ENCODE measurements at regions not wholly inside any gene's neighbourhood (a gene's known extent, or its start where the extent isn't known, plus 50 kb on each side); places are given as distances from the start of the nearest gene placed in this dataset.

GRCh38 chr10:81135851-81136250, 598.1 kb downstream of the SH2D4B start:
- ATAC-seq (no peak), DNase-seq (no peak)
- in situ Hi-C loops (cut with MboI; ENCODE audit: low sequenced_read_pairs in 4 of 4) (no loop called here), intact Hi-C loops (cut with DNase I; ENCODE audit: low total_unique reads) (no loop called here)
- Histone ChIP-seq H3K27me3 (no peaks in the 10 kb centered on the region), H3K27ac (no peak overlapping the region), H3K4me3 (no peak overlapping the region), H3K4me1 (no peaks in the 10 kb centered on the region), H3K36me3 (no peaks in the 10 kb centered on the region), H3K9me3 (no peaks in the 10 kb centered on the region)
- no peak for TF ChIP-seq CTCF (IDR thresholded peaks at IDR 0.05 in 4 of 5, conservative IDR thresholded peaks at IDR 0.05 in 1 of 5)
- TF ChIP-seq POLR2A (IDR thresholded peaks at IDR 0.05) = no peak

- H3K9me3 ChIP-seq = no peaks in the 10 kb centered on the region
- no peaks in the 10 kb centered on the region for H3K36me3 ChIP-seq
- no peaks in the 10 kb centered on the region for H3K27me3 ChIP-seq
- in situ Hi-C loops (cut with MboI; ENCODE audit: low sequenced_read_pairs in 4 of 4) = no loop called here
- no peaks in the 10 kb centered on the region for H3K4me1 ChIP-seq
- no peak for ATAC-seq
- H3K4me3 ChIP-seq = no peak overlapping the region
- intact Hi-C loops (cut with DNase I; ENCODE audit: low total_unique reads) = no loop called here
- H3K27ac ChIP-seq = no peak overlapping the region
- DNase-seq = no peak
- TF ChIP-seq CTCF (IDR thresholded peaks at IDR 0.05 in 4 of 5, conservative IDR thresholded peaks at IDR 0.05 in 1 of 5) (no peak), POLR2A (IDR thresholded peaks at IDR 0.05) (no peak)
These were observed 598.6 kb downstream of the SH2D4B start for GRCh38 chr10:81136261-81136660.

GRCh38 chr10:81145975-81146374, 608.3 kb downstream of the SH2D4B start:
- TF ChIP-seq CTCF (IDR thresholded peaks at IDR 0.05 in 4 of 5, conservative IDR thresholded peaks at IDR 0.05 in 1 of 5) (no peak), POLR2A (IDR thresholded peaks at IDR 0.05) (no peak)
- no peak for ATAC-seq
- no peaks in the 10 kb centered on the region for H3K27me3 ChIP-seq
- no peak overlapping the region for H3K27ac ChIP-seq
- no peaks in the 10 kb centered on the region for H3K36me3 ChIP-seq
- no peaks in the 10 kb centered on the region for H3K9me3 ChIP-seq
- no peak for DNase-seq
- intact Hi-C loops (cut with DNase I; ENCODE audit: low total_unique reads) = no loop called here
- H3K4me3 ChIP-seq = no peak overlapping the region
- H3K4me1 ChIP-seq = no peaks in the 10 kb centered on the region
- in situ Hi-C loops (cut with MboI; ENCODE audit: low sequenced_read_pairs in 4 of 4) = no loop called here

GRCh38 chr10:81146436-81146835, 608.7 kb downstream of the SH2D4B start:
- DNase-seq (no peak), ATAC-seq (no peak)
- H3K9me3 ChIP-seq = no peaks in the 10 kb centered on the region
- no peaks in the 10 kb centered on the region for H3K36me3 ChIP-seq
- H3K4me1 ChIP-seq = no peaks in the 10 kb centered on the region
- intact Hi-C loops (cut with DNase I; ENCODE audit: low total_unique reads) = no loop called here
- H3K27ac ChIP-seq = no peak overlapping the region
- TF ChIP-seq POLR2A (IDR thresholded peaks at IDR 0.05) (no peak), CTCF (IDR thresholded peaks at IDR 0.05 in 4 of 5, conservative IDR thresholded peaks at IDR 0.05 in 1 of 5) (no peak)
- H3K4me3 ChIP-seq = no peak overlapping the region
- no peaks in the 10 kb centered on the region for H3K27me3 ChIP-seq
- in situ Hi-C loops (cut with MboI; ENCODE audit: low sequenced_read_pairs in 4 of 4) = no loop called here

GRCh38 chr10:81152656-81153055, 615.0 kb downstream of the SH2D4B start:
- in situ Hi-C loops (cut with MboI; ENCODE audit: low sequenced_read_pairs in 4 of 4) = no loop called here
- ATAC-seq = no peak
- intact Hi-C loops (cut with DNase I; ENCODE audit: low total_unique reads) = no loop called here
- H3K27me3 ChIP-seq = no peaks in the 10 kb centered on the region
- no peak overlapping the region for H3K4me3 ChIP-seq
- H3K27ac ChIP-seq = no peak overlapping the region
- no peaks in the 10 kb centered on the region for H3K9me3 ChIP-seq
- H3K4me1 ChIP-seq = no peaks in the 10 kb centered on the region
- DNase-seq = no peak
- H3K36me3 ChIP-seq = no peaks in the 10 kb centered on the region
- TF ChIP-seq CTCF (IDR thresholded peaks at IDR 0.05 in 4 of 5, conservative IDR thresholded peaks at IDR 0.05 in 1 of 5) (no peak), POLR2A (IDR thresholded peaks at IDR 0.05) (no peak)
